ENCODE measurements at regions not wholly inside any gene's neighbourhood (a gene's known extent, or its start where the extent isn't known, plus 50 kb on each side); places are given as distances from the start of the nearest gene placed in this dataset.

DNA sequence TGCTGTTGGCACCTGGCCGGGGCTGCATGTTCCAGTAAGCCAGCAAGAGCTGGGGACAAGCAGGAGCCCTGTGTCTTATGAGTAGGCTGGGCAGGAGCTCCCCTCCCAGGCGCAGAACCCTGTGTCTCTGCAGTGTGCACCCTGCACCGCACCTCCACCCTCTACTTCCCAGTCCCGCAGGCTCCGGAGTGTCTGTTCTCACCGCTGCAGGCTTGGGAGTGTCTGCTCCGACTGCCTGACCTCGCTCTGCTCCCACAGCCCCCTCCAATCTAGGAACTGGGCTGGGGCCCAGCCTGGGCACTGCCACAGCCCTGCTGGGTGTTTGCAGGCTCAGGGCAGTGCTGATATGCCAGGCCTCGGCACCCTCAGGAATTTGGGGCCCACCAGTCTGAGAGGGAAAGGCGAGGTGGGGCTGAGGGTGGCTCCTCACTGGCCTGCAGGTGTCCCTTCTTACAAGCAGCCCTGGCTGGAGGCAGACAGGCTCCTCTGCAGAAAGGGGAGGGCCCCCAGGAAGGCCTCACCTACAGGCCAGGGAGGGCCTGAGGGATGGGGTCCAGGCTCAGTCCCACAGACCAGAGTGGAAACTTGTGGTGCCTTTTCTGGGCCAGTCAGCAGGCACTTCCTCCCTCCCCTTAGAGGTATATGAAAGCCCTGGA is 871.6 kb upstream of the GJE1 start:
- TF ChIP-seq POLR2AphosphoS5 (IDR thresholded peaks at IDR 0.05) = no peak
- TF ChIP-seq CTCF (IDR thresholded peaks at IDR 0.05) = no peak
- no peak for TF ChIP-seq POLR2A (IDR thresholded peaks at IDR 0.05)
